ENCODE measurements at regions not wholly inside any gene's neighbourhood (a gene's known extent, or its start where the extent isn't known, plus 50 kb on each side); places are given as distances from the start of the nearest gene placed in this dataset.

DNA sequence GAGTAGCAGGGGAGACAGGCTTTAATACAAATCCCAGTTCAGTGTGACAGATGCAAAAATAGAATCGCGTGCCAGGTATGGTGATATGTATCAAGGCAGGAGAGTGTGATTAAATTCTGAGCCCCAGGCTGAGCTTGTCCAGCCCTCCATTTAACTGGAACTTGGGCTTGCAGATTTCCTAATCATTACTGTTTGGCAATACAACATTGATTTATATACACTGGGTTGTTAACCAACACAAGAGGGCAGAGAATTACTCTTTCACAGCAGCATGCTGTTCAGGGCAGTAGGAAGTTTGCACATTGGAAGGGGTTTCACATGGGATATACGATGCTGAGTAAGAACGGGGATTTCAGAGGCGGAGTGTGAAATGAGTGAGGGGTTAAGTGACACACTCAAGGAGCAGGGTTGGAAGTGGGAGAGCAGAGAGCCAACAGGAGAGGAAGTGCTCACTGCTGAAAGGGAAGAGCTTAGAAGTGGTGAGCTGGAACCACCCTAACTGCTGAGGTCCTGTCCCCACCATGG lies 70.8 kb upstream of the ATXN1 start:
- no peak overlapping the region for H3K9ac ChIP-seq (ENCODE audit: control insufficient read depth, insufficient read depth, low read length)
- 69% methylated on average over 5 of the region's 5 CpGs for WGBS (ENCODE audit: insufficient coverage, insufficient replicate concordance, low lambda C conversion rate, missing lambda C conversion rate)
- no peak overlapping the region for H3K4me2 ChIP-seq (ENCODE audit: control insufficient read depth, insufficient read depth)
- H2AFZ ChIP-seq (ENCODE audit: control insufficient read depth, low read depth, low read length): no peak overlapping the region
- no TSS peak for BruUV-seq (replicated peaks)
- intact Hi-C loops (cut with micrococcal nuclease; ENCODE audit: unreplicated experiment): no loop called here
- SMC1A ChIA-PET (ENCODE audit: uncharacterized antibody, unreplicated experiment): interaction anchor here (0.6 kb wide), 1 partner anchor 553 kb away, joined by 3 read pairs; no protein-coding TSS in a partner anchor
- no peak overlapping the region for H3K27ac ChIP-seq (ENCODE audit: control insufficient read depth, insufficient read depth)
- H3K79me2 ChIP-seq (ENCODE audit: control insufficient read depth, insufficient read depth, low read length): no peaks in the 10 kb centered on the region
- H3K36me3 ChIP-seq (ENCODE audit: control insufficient read depth in 2 of 2, insufficient read depth in 2 of 2, low read length in 1 of 2): no peaks in the 10 kb centered on the region
- DNase-seq (ENCODE audit: low read depth, low spot score) (no peak), FAIRE-seq (no peak), ATAC-seq (no peak)
- in situ Hi-C loops (cut with MboI): no loop called here
- peaks cover 13% of the 10 kb centered on the region for H3K4me1 ChIP-seq (ENCODE audit: control insufficient read depth, insufficient read depth, low read length)
- RAD21 ChIA-PET (ENCODE audit: unreplicated experiment): interaction anchor here (1.2 to 1.7 kb wide), 2 partner anchors 24 to 133 kb away, joined by 3 to 6 read pairs; no protein-coding TSS in a partner anchor
- no peaks in the 10 kb centered on the region for H3K27me3 ChIP-seq (replicated peaks in 1 of 2; ENCODE audit: control insufficient read depth in 2 of 2, insufficient read depth in 2 of 2, low read length in 1 of 2)
- POLR2A ChIA-PET: no interaction called here
- CTCF ChIA-PET: interaction anchor here (0.9 to 1.4 kb wide), 2 partner anchors 13 to 61 kb away, joined by 3 read pairs; no protein-coding TSS in a partner anchor
- no peaks in the 10 kb centered on the region; the same call in 2 of the 3 replicates for H3K9me3 ChIP-seq (replicated peaks; ENCODE audit: control insufficient read depth, insufficient read depth, low read length)
- TF ChIP-seq NFYB (IDR thresholded peaks at IDR 0.05; ENCODE audit: insufficient read depth, low read depth, low read length) (no peak), POLR2A (IDR thresholded peaks at IDR 0.05; ENCODE audit: low read depth, low read length) (no peak), MLLT1 (IDR thresholded peaks at IDR 0.05) (no peak), SPI1 (IDR thresholded peaks at IDR 0.05; ENCODE audit: borderline replicate concordance, insufficient read depth, low read depth, low read length) (peak; percentile 28; the same call in 1 of the 2 replicates)
- H4K20me1 ChIP-seq (ENCODE audit: control insufficient read depth, insufficient read depth): no peaks in the 10 kb centered on the region
- H3K4me3 ChIP-seq: no peak overlapping the region

DNA sequence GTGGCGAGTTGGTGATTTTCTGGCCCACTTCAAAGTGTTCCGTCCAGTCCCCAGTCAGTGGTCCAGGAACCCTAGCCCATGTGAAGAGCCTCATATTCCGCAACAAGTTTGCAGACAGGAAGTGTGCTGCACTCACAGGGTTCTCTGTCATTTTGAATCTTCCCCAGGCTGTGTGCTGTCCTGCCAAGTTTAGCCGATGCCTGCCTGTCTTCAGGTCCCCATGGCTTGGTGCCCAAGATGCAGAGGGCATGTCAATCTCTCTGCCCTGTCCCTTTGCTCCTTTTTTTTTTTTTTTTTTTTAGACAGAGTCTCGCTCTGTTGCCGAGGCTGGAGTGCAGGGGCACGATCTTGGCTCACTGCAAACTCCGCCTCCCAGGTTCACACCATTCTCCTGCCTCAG lies 69.9 kb upstream of the ATXN1 start:
- BruUV-seq (replicated peaks): no TSS peak
- in situ Hi-C loops (cut with MboI): no loop called here
- Histone ChIP-seq H3K27me3 (replicated peaks in 1 of 2; ENCODE audit: control insufficient read depth in 2 of 2, insufficient read depth in 2 of 2, low read length in 1 of 2) (no peaks in the 10 kb centered on the region), H3K79me2 (ENCODE audit: control insufficient read depth, insufficient read depth, low read length) (no peaks in the 10 kb centered on the region), H3K4me2 (ENCODE audit: control insufficient read depth, insufficient read depth) (no peak overlapping the region), H3K9me3 (replicated peaks; ENCODE audit: control insufficient read depth, insufficient read depth, low read length) (no peaks in the 10 kb centered on the region; the same call in 2 of the 3 replicates), H4K20me1 (ENCODE audit: control insufficient read depth, insufficient read depth) (no peaks in the 10 kb centered on the region), H3K4me1 (ENCODE audit: control insufficient read depth, insufficient read depth, low read length) (peaks cover 5% of the 10 kb centered on the region), H3K36me3 (ENCODE audit: control insufficient read depth in 2 of 2, insufficient read depth in 2 of 2, low read length in 1 of 2) (no peaks in the 10 kb centered on the region), H3K9ac (ENCODE audit: control insufficient read depth, insufficient read depth, low read length) (no peak overlapping the region), H2AFZ (ENCODE audit: control insufficient read depth, low read depth, low read length) (no peak overlapping the region), H3K4me3 (no peak overlapping the region), H3K27ac (ENCODE audit: control insufficient read depth, insufficient read depth) (no peak overlapping the region)
- SMC1A ChIA-PET (ENCODE audit: uncharacterized antibody, unreplicated experiment): no interaction called here
- FAIRE-seq (no peak), ATAC-seq (no peak), DNase-seq (ENCODE audit: low read depth, low spot score) (no peak)
- 85% methylated on average over 7 of the region's 8 CpGs for WGBS (ENCODE audit: insufficient coverage, insufficient replicate concordance, low lambda C conversion rate, missing lambda C conversion rate)
- intact Hi-C loops (cut with micrococcal nuclease; ENCODE audit: unreplicated experiment): no loop called here
- CTCF ChIA-PET: no interaction called here
- RAD21 ChIA-PET (ENCODE audit: unreplicated experiment): no interaction called here
- POLR2A ChIA-PET: no interaction called here
- TF ChIP-seq, protein P1, sequence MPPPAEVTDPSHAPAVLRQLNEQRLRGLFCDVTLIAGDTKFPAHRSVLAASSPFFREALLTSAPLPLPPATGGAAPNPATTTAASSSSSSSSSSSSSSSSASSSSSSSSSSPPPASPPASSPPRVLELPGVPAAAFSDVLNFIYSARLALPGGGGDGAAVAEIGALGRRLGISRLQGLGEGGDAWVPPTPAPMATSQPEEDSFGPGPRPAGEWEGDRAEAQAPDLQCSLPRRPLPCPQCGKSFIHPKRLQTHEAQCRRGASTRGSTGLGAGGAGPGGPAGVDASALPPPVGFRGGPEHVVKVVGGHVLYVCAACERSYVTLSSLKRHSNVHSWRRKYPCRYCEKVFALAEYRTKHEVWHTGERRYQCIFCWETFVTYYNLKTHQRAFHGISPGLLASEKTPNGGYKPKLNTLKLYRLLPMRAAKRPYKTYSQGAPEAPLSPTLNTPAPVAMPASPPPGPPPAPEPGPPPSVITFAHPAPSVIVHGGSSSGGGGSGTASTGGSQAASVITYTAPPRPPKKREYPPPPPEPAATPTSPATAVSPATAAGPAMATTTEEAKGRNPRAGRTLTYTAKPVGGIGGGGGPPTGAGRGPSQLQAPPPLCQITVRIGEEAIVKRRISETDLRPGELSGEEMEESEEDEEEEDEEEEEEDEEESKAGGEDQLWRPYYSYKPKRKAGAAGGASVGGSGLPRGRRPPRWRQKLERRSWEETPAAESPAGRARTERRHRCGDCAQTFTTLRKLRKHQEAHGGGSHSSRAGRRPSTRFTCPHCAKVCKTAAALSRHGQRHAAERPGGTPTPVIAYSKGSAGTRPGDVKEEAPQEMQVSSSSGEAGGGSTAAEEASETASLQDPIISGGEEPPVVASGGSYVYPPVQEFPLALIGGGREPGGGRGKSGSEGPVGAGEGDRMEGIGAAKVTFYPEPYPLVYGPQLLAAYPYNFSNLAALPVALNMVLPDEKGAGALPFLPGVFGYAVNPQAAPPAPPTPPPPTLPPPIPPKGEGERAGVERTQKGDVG (CRISPR knock-in tag; IDR thresholded peaks at IDR 0.05): no peak
- TF ChIP-seq NR2C1 (IDR thresholded peaks at IDR 0.05): no peak
- TF ChIP-seq RBBP5 (conservative IDR thresholded peaks at IDR 0.05): no peak
- TF ChIP-seq GABPA (IDR thresholded peaks at IDR 0.05; ENCODE audit: low read depth): no peak
- no peak for TF ChIP-seq ASH2L (IDR thresholded peaks at IDR 0.05; ENCODE audit: borderline replicate concordance, low read depth)
- no peak for TF ChIP-seq CTCF (IDR thresholded peaks at IDR 0.05 in 2 of 3, conservative IDR thresholded peaks at IDR 0.05 in 1 of 3; ENCODE audit: control insufficient read depth in 2 of 3, extremely low read depth in 1 of 3, insufficient read depth in 1 of 3, low read depth in 3 of 3, low read length in 3 of 3)
- TF ChIP-seq NFYA (IDR thresholded peaks at IDR 0.05; ENCODE audit: borderline replicate concordance, low read depth, low read length): no peak
